Stimulated activated CD4-positive, alpha-beta T cell treated with anti-CD3 and anti-CD28 coated beads, TNF-alpha, amount 100 ng/mL, for 24 hours (primary cell): ENCODE measurements at regions not wholly inside any gene's neighbourhood (a gene's known extent, or its start where the extent isn't known, plus 50 kb on each side); places are given as distances from the start of the nearest gene placed in this dataset.
"Not testable (repeated sequence)": the region's sequence is repeated elsewhere in the genome, so short reads cannot be mapped to it uniquely, and the experiment has no call there.

Experiments used
- DNase-seq, 3 experiments: peaks; one replicate each; pipeline ENCODE4 v3.0.0-alpha.2; 2020; ENCODE audit warnings: low read depth in 3 of 3

GRCh38 chr9:38342532-38342931 lies 50.0 kb upstream of the ALDH1B1 start:
- no peak for DNase-seq

DNA sequence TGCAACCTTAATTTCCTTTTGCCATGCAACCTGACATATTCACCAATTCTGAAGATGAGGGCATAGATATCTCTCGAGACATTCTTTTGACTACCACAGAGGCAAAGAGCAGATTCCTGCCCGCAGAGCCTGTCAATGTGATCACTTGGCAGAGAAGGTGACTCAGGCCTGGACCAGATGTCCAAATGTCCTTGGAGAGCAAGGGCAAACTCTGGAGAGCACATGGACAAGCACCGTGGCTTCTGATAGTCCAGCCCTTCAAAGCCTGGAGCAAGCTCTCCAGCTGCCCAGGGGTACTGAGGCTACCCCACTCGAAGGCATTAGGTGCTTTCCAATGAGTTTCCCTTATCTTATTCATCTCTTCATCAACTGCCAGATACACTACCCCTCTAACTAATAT lies 50.4 kb upstream of the ALDH1B1 start:
- no peak for DNase-seq

GRCh38 chr9:38339496-38339895 lies 53.0 kb upstream of the ALDH1B1 start:
- DNase-seq = no peak

DNA sequence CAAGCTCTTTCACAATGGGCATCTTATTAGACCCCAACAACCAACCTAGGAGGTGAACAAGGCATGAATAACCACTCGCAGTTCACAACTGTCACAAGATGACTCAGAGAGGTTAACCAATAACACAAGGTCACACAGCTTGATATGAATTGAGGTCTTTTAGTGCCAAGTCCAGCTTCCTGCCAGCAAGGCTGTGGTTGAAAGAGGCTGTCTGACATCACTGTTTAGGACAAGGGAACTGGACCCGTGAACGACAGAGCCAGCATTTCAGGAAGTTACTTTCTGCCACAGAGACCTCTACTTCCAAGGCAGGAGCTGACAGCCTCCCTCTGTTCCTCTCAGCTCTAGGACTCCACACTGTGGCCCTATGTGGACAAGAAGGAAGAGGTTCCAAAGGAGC lies 53.4 kb upstream of the ALDH1B1 start:
- DNase-seq = no peak

DNA sequence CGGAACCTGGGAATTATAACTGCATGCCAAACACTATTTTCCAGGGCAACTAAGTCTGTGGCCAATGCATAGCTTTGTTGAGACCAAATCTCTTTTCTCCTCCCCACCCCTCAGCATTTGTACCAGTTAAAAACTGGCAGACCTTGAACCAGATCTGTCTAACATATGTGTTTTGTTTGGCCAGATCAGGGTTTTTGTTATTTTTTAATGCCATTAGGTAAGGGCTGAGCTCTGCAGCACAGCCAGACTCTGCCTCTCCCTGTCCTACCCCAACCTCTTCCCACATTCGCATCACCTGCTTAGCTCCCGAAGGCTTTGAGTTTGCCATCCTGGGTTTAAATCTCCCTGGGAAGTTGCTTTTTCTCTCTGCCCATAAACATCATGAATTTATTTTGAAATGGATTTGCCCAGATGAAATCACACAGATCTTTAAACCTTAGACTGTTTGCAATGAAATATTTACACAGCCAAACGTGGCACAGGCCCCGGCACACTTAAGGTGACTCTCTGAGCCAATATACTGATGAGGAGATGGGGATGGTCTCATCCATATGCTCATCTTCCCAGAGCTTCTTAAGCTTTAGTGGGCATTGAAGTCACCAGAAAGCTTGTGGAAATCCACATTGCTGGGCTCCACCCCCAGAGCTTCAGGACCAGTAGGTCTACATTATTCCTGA lies 54.0 kb upstream of the ALDH1B1 start:
- no peak for DNase-seq

- no peak for DNase-seq
Measured at GRCh38 chr9:38337706-38338264, 54.7 kb upstream of the ALDH1B1 start.

- DNase-seq = no peak
Measured at GRCh38 chr9:38337181-38337580, 55.3 kb upstream of the ALDH1B1 start.

- DNase-seq = no peak
Measured at GRCh38 chr9:38336341-38336740, 56.2 kb upstream of the ALDH1B1 start.

- DNase-seq = no peak
Measured at GRCh38 chr9:38335686-38336085, 56.8 kb upstream of the ALDH1B1 start.

- no peak for DNase-seq
Measured at GRCh38 chr9:38334234-38334633, 58.3 kb upstream of the ALDH1B1 start.

GRCh38 chr9:38333047-38333446 lies 59.5 kb upstream of the ALDH1B1 start:
- DNase-seq = no peak

DNA sequence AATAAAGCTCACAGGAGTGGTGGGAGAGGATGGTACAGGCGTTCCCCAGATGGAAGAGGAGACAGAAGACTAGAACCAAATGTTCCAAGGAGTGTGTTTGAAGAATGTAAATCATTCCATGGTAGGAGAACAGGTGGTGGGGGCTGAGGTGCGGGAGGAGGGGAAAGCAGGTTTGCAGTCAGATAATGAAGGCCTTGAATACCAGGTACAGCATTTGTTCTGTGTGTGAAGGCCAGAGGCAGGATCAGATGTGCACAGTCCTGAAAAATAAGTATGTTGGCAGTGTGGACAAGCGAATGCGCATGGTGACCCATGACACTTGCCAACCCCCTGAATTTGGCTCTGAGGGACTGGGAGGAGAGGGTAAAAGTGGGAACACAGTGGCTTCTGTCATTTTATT lies 59.9 kb upstream of the ALDH1B1 start:
- DNase-seq = no peak

DNA sequence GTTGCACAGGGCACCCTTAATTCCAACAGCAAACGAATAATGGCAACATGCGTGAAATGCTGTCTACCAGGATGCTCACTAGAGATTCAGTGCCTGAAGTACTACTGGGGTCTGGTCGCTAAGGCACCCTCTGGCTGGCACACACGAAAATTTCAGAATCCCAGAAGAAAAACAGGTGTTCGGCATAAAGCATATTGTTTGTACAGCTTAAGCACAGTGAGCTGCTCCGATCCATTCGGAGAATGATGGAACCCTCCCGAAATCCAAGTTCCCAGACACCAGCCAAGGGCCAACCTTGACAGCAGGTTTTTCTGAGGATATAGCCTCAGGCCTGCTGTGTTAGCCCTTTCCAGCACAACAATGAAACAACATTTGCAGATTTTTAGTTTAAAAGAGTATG lies 61.4 kb upstream of the ALDH1B1 start:
- no peak for DNase-seq

DNA sequence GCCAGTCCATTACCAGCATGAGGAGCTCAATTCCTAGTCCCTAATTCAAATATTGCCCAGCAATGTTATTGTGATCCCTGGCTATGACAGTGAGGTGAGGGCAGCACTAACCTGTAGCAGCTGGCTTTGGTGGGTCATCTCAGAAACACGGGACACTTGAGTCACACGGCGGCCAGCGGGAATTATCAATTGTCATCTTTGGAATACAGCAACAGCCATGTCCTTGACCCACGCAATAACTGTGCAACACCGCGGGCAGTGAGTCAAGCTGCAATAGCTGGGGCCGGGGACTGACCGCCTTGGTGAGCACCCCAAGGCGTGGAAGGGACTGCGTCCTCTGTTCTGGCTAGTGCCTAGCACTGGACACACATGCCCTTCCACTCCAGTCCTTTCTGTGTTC lies 62.5 kb upstream of the ALDH1B1 start:
- no peak for DNase-seq

DNA sequence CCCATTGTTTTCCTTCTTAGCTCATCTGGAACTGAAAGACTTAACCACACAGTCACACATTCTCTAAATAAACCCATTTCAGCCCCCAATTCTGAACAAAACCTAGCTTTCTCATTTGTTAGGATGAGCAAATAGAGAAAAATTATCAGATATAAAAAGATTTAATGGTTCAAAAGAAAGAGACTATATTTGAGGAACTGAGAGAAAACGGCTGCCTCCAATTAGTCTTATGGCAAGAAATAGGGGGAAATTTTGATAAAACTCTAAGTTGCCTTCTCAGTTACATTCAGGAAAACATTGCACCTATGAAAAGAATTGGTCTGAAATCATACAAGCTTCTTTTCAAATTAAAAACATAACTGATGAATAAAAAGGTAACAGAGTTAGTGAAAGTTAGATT lies 63.7 kb upstream of the ALDH1B1 start:
- DNase-seq = no peak

DNA sequence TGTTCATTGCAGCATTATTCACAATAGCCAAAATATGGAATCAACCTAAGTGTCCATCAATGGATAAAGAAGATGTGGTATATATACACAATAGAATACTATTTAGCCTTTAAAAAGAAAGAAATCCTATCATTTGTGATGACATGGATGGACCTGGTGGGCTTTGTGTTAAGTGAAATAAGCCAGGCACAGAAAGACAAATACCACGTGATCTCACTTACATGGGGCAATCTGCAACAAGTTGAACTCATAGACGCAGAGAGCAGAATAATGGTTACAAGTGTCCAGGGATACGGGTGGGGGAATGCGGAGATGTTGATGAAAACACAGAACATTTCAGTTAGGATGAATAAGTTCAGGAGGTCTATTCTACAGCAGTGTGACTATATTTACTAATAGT lies 66.4 kb upstream of the ALDH1B1 start:
- no peak for DNase-seq

- DNase-seq = not testable (repeated sequence)
Measured at GRCh38 chr9:38324213-38324612, 68.3 kb upstream of the ALDH1B1 start.

DNA sequence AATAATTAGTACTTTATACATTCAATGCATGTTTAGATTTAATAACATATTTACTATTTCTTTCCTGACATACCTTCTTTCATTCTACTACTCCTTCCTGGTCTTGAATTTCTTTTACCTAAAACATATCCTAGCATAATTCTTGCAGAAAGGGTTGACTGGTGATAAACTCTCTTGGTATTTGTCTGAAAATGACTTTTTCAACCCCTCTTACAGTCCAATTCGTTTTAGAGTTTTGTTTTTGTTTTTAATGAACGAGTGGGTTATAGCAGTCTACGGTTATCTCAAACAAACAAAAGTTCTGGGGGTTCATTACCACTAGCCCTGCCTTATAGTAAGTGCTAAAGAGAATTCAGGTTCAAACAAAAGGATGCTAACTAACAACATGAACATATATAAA lies 69.6 kb upstream of the ALDH1B1 start:
- DNase-seq = no peak

GRCh38 chr9:38319496-38320173 lies 72.9 kb upstream of the ALDH1B1 start:
- DNase-seq = no peak

DNA sequence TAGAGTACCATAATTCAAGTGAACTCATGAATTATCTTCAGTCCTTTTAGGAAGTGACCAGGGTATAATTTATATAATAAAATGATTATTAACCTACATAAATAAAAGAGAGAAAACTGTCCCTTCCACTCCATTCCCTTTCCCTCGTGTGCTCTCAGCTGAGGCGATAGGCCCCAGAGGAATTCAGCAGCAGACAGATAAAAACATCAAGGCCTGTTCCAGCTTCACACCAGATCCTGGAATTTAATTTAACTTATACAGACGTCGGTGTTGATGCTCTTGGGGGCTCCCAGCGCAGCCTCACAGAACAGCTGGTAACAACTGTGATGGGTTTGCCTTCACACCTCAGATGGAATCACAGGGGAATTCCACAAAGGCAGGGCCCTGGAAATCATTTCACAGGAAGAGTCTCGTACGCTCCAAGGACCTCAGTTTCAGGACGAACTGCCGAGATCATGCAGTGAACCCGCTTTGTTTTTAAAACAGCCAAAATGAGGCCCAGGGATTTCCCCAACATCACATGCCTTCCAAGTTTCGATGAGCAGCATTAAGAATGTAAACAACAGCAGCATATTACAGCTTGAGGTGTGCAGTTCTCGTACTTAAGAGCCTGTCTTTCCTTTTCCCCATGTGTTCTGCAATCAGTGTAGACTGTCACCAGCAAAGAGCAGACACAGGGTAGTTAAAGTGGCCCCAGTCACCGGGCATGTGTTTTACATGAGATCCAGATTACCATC lies 73.6 kb upstream of the ALDH1B1 start:
- no peak for DNase-seq

- no peak for DNase-seq
Measured at GRCh38 chr9:38316166-38316780, 76.2 kb upstream of the ALDH1B1 start.

DNA sequence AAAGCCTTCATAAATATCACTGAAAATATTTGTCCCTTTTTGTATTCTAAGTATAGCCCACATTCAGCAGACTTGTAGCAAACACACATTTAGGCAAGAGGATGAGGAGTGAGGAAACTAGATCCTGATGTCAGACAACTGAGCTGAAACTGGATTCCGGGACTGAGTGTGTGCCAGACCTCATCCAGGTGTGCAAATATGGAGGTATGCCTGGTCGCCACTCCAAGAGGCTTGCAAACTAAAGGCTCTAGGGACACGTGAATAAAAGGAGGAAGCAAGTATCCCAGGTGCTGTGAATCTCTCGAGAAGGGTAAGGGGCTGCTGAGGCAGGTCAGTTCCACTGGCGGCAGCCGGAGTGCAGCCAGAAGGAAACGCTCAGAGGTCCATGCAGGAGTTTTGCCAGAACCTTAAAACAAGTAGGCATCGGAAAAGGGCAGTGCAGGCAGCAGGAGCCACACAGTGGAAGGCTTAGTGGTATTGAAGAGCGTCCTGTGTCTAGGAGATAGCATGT lies 77.4 kb upstream of the ALDH1B1 start:
- DNase-seq = no peak
